ENCODE measurements at regions not wholly inside any gene's neighbourhood (a gene's known extent, or its start where the extent isn't known, plus 50 kb on each side); places are given as distances from the start of the nearest gene placed in this dataset.

DNA sequence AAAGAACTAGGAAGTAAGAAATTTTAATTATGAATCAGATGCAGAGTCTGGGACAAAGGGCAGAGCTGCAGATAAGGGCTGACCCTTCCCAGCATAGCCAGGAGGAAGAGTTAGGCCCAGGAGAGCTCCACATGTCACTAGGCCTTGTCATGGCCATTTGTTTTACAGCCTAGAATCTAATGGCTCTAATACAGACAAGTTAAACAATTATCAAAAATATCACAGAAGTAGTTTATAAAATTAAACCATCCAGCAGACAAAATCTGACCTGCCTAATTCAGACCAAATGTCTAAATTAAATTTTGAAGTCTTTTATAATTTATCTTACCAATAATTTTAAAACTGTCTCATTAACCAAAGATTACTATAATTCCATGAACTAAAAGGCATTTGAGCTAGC lies 1369.5 kb downstream of the CDH11 start:
- no peak for DNase-seq (ENCODE audit: low spot score in 2 of 2, unreplicated experiment in 2 of 2)
- Mint-ChIP-seq H3K36me3 (no peaks in the 10 kb centered on the region), H3K4me1 (peaks cover 8% of the 10 kb centered on the region), H3K9me3 (peaks cover 23% of the 10 kb centered on the region), H3K27me3 (ENCODE audit: low read depth) (no peaks in the 10 kb centered on the region), H3K4me3 (no peak overlapping the region), H3K27ac (no peak overlapping the region)
- TF ChIP-seq, protein P1, sequence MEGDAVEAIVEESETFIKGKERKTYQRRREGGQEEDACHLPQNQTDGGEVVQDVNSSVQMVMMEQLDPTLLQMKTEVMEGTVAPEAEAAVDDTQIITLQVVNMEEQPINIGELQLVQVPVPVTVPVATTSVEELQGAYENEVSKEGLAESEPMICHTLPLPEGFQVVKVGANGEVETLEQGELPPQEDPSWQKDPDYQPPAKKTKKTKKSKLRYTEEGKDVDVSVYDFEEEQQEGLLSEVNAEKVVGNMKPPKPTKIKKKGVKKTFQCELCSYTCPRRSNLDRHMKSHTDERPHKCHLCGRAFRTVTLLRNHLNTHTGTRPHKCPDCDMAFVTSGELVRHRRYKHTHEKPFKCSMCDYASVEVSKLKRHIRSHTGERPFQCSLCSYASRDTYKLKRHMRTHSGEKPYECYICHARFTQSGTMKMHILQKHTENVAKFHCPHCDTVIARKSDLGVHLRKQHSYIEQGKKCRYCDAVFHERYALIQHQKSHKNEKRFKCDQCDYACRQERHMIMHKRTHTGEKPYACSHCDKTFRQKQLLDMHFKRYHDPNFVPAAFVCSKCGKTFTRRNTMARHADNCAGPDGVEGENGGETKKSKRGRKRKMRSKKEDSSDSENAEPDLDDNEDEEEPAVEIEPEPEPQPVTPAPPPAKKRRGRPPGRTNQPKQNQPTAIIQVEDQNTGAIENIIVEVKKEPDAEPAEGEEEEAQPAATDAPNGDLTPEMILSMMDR (IDR thresholded peaks at IDR 0.05; ENCODE audit: unreplicated experiment) = no peak

DNA sequence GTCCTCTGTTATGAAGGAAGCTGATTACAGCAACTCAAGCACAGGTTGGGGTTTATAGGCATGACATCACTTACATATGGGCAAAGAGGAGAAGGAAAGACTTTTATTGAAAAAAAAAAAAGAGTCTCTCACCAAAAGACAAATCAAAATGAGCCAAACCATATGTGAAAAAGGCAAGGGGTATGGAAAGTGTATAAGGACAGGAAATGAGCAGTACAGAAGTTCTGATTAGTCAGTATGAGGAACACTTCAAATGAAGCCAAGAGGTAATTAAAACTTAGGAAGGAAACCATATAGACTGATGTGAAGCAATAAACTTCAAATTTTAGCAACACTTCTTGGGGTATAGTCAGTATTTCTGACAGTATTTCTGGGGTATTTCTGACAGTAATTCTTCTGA lies 1372.6 kb downstream of the CDH11 start:
- Mint-ChIP-seq H3K4me1 (peaks cover 8% of the 10 kb centered on the region), H3K27ac (no peak overlapping the region), H3K27me3 (ENCODE audit: low read depth) (no peaks in the 10 kb centered on the region), H3K9me3 (peaks cover 19% of the 10 kb centered on the region), H3K36me3 (no peaks in the 10 kb centered on the region), H3K4me3 (no peak overlapping the region)
- no peak for DNase-seq (ENCODE audit: low spot score in 2 of 2, unreplicated experiment in 2 of 2)
- TF ChIP-seq, protein P1 (IDR thresholded peaks at IDR 0.05; ENCODE audit: unreplicated experiment) = no peak

DNA sequence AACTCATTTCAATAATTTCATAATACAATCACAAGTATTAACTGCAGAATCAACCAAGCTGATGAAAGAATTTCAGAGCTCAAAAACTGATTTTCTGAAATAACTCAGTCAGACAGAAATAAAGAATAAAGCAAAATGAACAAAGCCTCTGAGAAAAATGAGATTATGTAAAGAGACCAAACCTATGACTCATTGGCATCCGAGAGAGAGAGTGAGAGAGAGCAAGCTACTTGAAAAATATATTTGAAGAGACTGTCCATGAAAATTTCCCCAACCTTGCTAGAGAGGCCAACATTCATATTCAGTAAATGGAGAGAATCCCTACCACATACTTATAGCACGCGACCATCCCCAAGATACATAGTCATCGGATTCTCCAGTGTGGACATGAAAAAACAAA lies 1376.4 kb downstream of the CDH11 start:
- TF ChIP-seq, protein P1 (IDR thresholded peaks at IDR 0.05; ENCODE audit: unreplicated experiment) = no peak
- no peaks in the 10 kb centered on the region for H3K27me3 Mint-ChIP-seq (ENCODE audit: low read depth)
- no peak overlapping the region for H3K4me3 Mint-ChIP-seq
- no peaks in the 10 kb centered on the region for H3K36me3 Mint-ChIP-seq
- peaks cover 8% of the 10 kb centered on the region for H3K4me1 Mint-ChIP-seq
- peaks cover 12% of the 10 kb centered on the region for H3K9me3 Mint-ChIP-seq
- DNase-seq (ENCODE audit: low spot score in 2 of 2, unreplicated experiment in 2 of 2) = no peak
- H3K27ac Mint-ChIP-seq = no peak overlapping the region

DNA sequence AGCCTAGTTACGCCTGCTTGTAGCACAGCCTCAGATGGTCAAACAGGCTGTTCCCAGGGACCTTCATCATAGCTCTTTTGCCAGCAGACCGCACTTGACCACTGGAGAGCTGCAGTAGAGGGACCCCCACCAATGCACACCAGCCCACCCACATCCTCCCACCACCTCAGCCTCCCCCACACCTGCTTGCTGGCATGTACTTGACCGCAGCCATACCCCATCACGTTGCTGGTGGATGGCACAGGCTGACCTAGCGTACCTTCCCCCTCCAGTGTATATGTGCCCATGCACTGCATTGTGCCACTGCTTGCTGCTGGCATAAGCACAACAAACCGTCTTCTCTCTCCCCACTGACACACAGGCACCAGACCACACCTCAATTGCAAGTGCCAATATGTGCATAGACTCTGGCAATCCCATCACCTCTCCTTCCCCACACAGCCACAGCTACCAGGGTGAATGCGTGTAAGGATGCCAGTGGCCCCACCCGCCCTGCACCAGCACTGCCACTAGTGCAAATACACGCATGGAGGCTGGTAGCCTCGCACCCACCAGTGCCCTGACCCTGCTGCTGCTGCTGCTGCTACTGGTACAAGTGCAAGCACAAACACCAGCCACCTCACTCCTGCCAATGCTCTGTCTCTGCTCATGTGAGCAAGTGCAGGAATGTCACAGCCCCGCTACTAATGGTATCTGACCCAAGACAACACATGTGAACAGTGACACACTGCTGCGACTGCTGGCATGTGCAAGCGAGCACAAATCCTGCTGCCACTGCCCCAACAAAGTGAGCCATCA lies 1377.6 kb downstream of the CDH11 start:
- H3K4me3 Mint-ChIP-seq = no peak overlapping the region
- no peaks in the 10 kb centered on the region for H3K36me3 Mint-ChIP-seq
- H3K27ac Mint-ChIP-seq = no peak overlapping the region
- no peaks in the 10 kb centered on the region for H3K27me3 Mint-ChIP-seq (ENCODE audit: low read depth)
- H3K9me3 Mint-ChIP-seq = peaks cover 6% of the 10 kb centered on the region
- TF ChIP-seq, protein P1 (IDR thresholded peaks at IDR 0.05; ENCODE audit: unreplicated experiment) = no peak
- peaks cover 4% of the 10 kb centered on the region for H3K4me1 Mint-ChIP-seq
- no peak for DNase-seq (ENCODE audit: low spot score in 2 of 2, unreplicated experiment in 2 of 2)

DNA sequence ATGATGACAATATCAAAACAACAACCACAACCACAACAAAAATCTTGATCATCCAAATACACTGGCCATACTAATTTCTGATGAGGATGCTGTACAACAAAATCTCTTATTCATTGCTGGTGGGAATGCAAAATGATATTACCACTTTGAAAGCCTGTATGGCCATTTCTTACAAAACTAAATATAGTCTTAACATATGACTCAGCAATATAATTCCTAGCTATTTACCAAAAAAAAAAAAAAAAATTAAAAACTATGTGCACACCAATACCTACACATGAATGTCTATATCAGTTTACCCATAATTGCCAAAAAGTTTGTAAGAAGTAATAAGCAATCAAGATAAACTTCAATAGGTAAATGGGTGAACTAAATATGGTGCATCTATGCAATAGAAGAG lies 1379.7 kb downstream of the CDH11 start:
- TF ChIP-seq, protein P1 (IDR thresholded peaks at IDR 0.05; ENCODE audit: unreplicated experiment) = no peak
- Mint-ChIP-seq H3K27me3 (ENCODE audit: low read depth) (no peaks in the 10 kb centered on the region), H3K4me1 (no peaks in the 10 kb centered on the region)

More for the DNA sequence above, 1379.7 kb downstream of the CDH11 start:
- H3K4me3 Mint-ChIP-seq = no peak overlapping the region
- no peak overlapping the region for H3K27ac Mint-ChIP-seq
- peaks cover 6% of the 10 kb centered on the region for H3K9me3 Mint-ChIP-seq
- H3K36me3 Mint-ChIP-seq = no peaks in the 10 kb centered on the region
- DNase-seq (ENCODE audit: low spot score in 2 of 2, unreplicated experiment in 2 of 2) = no peak

All from mesothelial cell of epicardium (in vitro differentiated cells).